ENCODE measurements at regions not wholly inside any gene's neighbourhood (a gene's known extent, or its start where the extent isn't known, plus 50 kb on each side); places are given as distances from the start of the nearest gene placed in this dataset.

GRCh38 chr2:14350856-14351255, 281.7 kb upstream of the LRATD1 start:
- Histone ChIP-seq H3K4me1 (no peaks in the 10 kb centered on the region), H3K4me3 (no peak overlapping the region), H3K36me3 (no peaks in the 10 kb centered on the region), H3K9me3 (no peaks in the 10 kb centered on the region), H3K27ac (no peak overlapping the region), H3K27me3 (no peaks in the 10 kb centered on the region)
- no peak for DNase-seq
- TF ChIP-seq CTCF (IDR thresholded peaks at IDR 0.05) (no peak), POLR2A (IDR thresholded peaks at IDR 0.05) (no peak)

- DNase-seq: no peak
- Histone ChIP-seq H3K27me3 (no peaks in the 10 kb centered on the region), H3K9me3 (no peaks in the 10 kb centered on the region), H3K4me3 (no peak overlapping the region), H3K36me3 (no peaks in the 10 kb centered on the region), H3K27ac (no peak overlapping the region), H3K4me1 (no peaks in the 10 kb centered on the region)
- TF ChIP-seq CTCF (IDR thresholded peaks at IDR 0.05) (no peak), POLR2A (IDR thresholded peaks at IDR 0.05) (no peak)
Measured at GRCh38 chr2:14352067-14352466, 280.4 kb upstream of the LRATD1 start.

GRCh38 chr2:14354231-14354630, 278.3 kb upstream of the LRATD1 start:
- H3K4me3 ChIP-seq: no peak overlapping the region
- no peaks in the 10 kb centered on the region for H3K4me1 ChIP-seq
- TF ChIP-seq POLR2A (IDR thresholded peaks at IDR 0.05) (no peak), CTCF (IDR thresholded peaks at IDR 0.05) (no peak)
- H3K36me3 ChIP-seq: no peaks in the 10 kb centered on the region
- no peaks in the 10 kb centered on the region for H3K9me3 ChIP-seq
- H3K27ac ChIP-seq: no peak overlapping the region
- no peak for DNase-seq
- no peaks in the 10 kb centered on the region for H3K27me3 ChIP-seq

GRCh38 chr2:14355102-14355501, 277.4 kb upstream of the LRATD1 start:
- TF ChIP-seq POLR2A (IDR thresholded peaks at IDR 0.05) (no peak), CTCF (IDR thresholded peaks at IDR 0.05) (no peak)
- Histone ChIP-seq H3K9me3 (no peaks in the 10 kb centered on the region), H3K4me1 (no peaks in the 10 kb centered on the region), H3K27me3 (no peaks in the 10 kb centered on the region), H3K4me3 (no peak overlapping the region), H3K36me3 (no peaks in the 10 kb centered on the region), H3K27ac (no peak overlapping the region)
- no peak for DNase-seq

- Histone ChIP-seq H3K4me3 (no peak overlapping the region), H3K36me3 (no peaks in the 10 kb centered on the region), H3K27ac (no peak overlapping the region), H3K9me3 (no peaks in the 10 kb centered on the region), H3K4me1 (no peaks in the 10 kb centered on the region), H3K27me3 (no peaks in the 10 kb centered on the region)
- TF ChIP-seq POLR2A (IDR thresholded peaks at IDR 0.05) (no peak), CTCF (IDR thresholded peaks at IDR 0.05) (no peak)
- DNase-seq: no peak
Measured at GRCh38 chr2:14358339-14358738, 274.2 kb upstream of the LRATD1 start.

- no peak for TF ChIP-seq POLR2A (IDR thresholded peaks at IDR 0.05)
- TF ChIP-seq CTCF (IDR thresholded peaks at IDR 0.05): no peak
- no peak overlapping the region for H3K27ac ChIP-seq
- no peaks in the 10 kb centered on the region for H3K27me3 ChIP-seq
- no peak overlapping the region for H3K4me3 ChIP-seq
- no peaks in the 10 kb centered on the region for H3K9me3 ChIP-seq
- DNase-seq: no peak
- no peaks in the 10 kb centered on the region for H3K4me1 ChIP-seq
- H3K36me3 ChIP-seq: no peaks in the 10 kb centered on the region
Measured at GRCh38 chr2:14358774-14359173, 273.7 kb upstream of the LRATD1 start.

Data from Peyer's patch (tissue), 4 donors.